T-helper 2 cell treated with Interferon-gamma antibody and Interleukin-4, amounts not matched to agents 100 ng/mL and 5 ng/mL, for 36 hours (primary cell): ENCODE measurements at regions not wholly inside any gene's neighbourhood (a gene's known extent, or its start where the extent isn't known, plus 50 kb on each side); places are given as distances from the start of the nearest gene placed in this dataset.
"Not testable (repeated sequence)": the region's sequence is repeated elsewhere in the genome, so short reads cannot be mapped to it uniquely, and the experiment has no call there.

Source experiments
- intact Hi-C: fragments of 100-400 bp; cut with micrococcal nuclease; formaldehyde crosslinking; loops from one replicate; pipeline ENCODE4 v1.15.1; 2023

DNA sequence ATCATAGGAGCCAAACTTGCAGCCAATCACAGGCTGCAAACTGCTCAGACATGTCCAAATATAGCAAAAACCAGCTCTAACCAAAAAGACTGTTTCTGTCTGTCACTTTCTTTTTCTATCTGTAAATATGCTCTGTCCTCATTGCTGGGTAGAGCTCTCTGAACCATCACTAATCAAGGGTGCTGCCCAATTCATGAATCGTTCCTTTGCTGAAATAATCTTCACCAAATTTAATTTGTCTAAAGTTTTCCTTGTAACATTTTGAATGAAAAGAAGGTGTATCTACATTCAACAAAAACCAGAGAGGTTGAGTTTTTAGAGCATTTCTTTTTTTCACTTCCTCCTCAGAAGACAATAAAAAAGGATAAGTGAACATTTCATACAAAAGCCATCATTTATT lies 1221.7 kb upstream of the ADGRL2 start:
- intact Hi-C loops, result no loop called here

DNA sequence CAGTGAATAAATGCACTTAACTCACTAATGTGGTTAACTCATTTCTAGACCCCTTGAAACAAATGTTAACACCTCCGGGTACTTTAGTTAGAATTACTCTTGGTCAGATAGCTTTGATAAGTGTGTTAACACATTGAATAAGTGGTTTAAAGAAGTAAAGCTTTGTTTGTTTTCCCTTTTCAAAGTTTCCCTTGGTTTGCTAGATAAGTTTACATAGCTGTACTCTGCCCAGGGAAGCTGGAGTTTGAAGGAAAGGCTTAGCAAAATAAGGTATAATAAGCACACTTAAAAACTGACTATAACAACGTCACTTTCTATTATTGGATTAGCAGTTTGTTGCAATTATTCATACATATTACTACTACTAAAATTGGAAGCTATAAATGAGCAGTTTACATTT lies 1233.9 kb upstream of the ADGRL2 start:
- intact Hi-C loops, result no loop called here

DNA sequence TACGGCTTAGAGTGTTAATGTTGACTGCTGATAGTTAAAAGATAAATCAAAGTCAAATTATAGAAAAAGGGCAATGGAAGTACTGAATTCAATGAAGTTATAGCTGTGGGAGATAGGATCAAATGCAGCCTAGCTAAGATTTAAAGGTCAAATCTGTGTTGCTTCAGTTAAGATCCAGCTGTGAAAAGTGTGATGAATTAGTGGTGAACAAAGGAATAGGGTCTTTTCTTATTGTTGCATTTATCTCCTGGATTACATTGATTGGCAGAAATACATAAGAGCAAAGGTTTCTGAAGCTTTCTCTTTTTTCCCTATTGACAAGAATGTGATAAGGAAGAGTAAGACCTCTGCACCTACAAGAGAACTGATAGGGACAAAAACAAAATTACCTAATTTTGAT lies 1234.6 kb upstream of the ADGRL2 start:
- intact Hi-C loops, result no loop called here

DNA sequence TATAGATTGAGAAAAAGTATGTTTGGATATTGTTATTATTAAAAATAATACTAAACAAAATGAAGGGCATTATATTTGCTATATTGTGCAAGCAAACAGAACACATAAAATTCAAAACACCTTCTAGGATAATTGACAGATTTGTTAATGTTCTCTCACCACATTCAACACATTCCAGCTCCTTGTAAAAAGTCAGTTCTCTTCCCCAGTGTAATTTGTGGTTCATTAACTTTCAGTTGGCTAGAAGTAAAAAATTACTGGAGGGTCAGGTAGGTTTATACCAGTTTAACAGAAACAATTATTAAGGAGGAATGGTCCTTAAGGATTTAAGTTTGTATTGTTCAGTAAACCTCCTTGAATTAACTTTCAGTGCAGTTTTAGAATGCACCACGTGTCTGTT lies 1235.3 kb upstream of the ADGRL2 start:
- intact Hi-C loops, result no loop called here

DNA sequence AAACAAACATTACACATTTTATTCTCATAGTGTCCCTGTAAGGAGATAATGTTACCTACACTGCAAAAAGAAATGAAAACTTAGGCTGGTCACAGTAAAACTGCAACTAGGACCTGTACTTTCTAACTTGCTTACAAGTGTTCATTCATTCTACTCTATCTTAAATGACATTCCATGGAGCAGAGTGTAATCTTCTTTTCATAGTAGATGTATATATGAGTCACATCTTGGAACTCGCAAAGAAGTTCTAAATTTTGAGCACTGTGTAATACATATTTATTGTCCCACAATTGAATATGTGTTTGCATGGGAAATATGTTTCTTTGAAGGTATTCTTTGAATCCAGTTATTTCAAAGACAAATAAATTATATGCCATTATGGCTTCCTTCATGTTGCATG lies 1258.5 kb upstream of the ADGRL2 start:
- intact Hi-C loops, result no loop called here

DNA sequence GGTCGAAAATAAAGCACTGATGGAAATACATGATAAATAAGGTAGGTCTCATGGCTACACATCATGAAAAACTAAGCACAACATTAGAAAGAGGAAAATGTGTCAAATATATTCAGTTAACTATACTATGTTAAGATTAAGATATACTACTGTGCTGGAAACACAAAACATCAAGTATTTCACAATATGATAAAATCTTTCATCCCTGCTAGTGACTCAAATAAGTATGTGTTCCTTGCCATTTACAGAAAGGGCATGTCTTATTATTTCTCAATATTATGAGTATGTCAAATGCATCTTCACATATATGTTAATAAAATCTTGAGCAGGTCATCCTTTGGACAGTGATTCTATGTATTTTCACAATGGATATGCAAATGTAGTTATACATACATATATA lies 1260.1 kb upstream of the ADGRL2 start:
- intact Hi-C loops, result no loop called here

DNA sequence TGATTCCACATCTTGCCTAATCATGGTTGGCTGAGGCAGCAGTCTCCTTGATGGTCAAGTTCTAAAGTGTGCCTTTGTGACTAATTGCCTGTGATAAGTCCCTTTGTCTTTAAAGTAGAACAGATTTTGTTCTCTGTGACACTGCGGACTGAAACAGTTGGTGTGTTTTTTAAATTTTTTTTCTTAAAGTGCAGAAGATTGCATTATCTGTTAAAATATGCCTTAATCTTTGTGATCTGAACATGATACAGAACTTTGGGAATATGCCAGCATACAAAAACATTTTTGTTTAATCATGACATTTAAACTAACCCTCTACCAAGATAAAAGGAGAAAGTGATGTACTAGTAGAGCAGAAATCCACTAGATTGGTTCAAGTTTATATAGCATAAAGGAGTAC lies 1260.6 kb upstream of the ADGRL2 start:
- intact Hi-C loops, result no loop called here

DNA sequence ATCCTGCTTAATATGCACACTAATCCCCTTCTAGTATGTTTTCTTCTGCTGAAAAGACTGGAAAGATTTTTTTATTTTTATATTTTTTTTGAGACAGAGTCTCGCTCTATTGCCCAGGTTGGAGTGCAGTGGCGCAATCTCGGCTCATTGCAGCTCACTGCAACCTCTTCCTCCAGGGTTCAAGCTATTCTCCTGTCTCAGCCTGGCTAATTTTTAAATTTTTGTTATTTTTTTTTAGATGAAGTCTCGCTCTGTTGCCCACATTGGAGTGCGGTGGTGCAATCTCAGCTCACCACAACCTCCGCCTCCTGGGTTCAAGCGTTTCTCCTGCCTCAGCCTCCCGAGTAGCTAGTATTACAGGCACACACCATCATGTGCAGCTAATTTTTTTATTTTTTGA lies 1261.4 kb upstream of the ADGRL2 start:
- intact Hi-C loops, result not testable (repeated sequence)

DNA sequence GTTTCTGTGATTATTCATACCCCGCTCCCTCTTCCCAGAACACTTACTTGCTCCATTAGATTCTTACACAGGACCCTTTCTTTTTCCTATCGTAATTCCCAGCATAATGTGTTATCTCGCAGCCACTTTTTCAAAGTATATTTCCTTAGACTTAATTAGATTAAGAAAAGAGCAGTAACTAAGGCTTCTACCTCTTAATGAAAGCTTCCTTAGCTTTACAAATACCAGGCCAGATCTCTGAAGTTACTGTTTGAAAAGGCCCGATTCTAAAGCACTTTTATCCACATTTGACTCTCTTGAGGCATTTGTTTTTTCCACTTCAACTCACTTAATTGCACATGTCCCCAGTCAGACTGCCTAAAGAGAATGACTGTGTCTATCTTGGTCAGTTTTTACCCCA lies 1264.3 kb upstream of the ADGRL2 start:
- intact Hi-C loops, result no loop called here

DNA sequence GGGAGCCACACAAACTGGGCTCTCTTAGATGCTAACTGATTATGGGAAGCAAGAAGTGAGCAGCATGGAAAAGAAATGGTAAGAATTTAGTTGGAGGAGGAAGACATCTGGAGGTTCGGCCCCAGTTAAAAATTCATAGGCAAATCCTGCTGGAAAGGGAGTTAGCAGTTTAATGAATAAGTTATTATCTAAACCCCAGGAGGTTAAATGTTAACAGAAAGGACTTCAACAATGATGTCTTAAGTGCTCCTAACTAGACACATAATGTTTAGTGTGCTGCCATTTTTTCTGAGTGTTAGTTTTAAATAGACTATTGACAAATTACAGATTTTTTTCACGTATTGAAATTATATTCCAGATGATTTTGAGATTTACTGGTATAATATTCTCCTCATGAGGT lies 1265.3 kb upstream of the ADGRL2 start:
- intact Hi-C loops, result no loop called here

DNA sequence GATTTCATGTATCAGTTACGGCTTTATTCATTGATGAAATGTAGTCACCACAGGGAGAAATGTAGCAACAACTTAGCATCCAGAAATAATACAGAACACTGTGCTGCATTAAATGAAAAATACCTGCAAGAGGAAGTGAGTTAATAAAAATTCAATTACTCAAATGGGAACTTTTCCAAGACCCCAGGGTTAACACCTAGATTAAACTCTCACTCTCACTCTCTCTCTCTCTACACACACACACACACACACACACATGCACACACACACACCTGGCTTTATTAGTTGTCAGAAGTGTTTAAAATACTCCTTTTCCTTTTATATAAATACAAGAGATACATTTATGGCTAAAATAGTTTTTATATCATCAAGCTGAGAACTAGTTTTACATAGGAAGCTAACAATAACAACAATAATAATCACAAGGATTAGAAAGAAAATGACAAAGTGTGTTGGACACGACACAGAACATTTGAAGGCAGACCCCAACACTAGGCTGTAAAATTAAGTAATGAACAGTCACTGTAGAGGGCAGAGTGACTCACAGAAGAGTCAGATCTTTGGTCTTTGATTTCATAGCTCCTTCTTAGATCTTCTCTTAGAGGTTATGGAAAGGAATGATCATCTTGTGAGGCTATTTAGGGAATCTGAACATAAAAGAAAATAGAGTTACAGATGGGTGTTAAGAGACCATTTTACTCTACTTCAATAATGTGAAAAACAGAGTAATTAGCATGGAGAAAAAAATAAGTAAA lies 1266.0 kb upstream of the ADGRL2 start:
- intact Hi-C loops, result no loop called here

DNA sequence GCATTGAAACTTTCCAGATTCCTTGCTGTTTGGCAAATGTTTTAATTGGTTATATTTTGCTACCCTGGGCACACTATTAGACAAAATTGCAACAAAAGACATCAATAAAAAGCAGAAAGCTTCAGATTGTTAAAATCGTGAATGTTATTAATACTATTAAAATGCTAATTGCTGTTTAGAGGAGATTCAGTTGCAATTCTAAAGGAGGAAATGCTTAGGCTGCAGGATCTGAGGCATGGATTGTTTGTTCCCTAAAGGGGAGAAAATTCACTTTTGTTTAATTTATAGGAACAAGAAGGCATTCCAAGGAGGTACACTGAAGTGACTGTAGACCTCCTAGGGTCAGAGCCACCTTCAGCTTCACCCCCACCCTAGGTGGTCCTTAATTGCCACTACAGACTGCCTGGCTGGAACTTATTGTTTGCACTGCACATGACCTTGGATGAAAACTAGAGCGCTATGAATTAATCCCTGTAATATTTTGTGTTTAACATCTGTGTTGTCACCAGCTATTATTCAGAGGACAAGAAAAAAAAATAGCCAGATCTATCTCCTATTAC lies 1266.9 kb upstream of the ADGRL2 start:
- intact Hi-C loops, result no loop called here

DNA sequence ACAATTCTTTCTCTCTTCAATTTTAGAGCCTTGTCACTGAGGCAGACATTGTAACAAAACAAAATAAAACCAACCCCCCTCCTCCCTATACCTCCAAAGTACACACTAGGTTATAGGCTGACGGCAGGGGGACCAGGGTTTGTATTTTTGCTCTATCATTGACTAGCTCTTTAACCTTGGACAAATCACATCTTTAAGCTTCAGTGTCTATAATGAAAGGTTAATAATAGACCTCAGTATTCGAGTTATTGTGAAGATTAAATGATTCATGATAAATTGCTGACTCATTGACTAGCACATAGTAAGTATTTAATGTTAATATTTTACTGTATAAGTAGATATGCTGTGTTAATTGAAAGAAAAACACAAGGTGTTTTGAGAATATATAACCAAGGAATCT lies 1267.6 kb upstream of the ADGRL2 start:
- intact Hi-C loops, result no loop called here

DNA sequence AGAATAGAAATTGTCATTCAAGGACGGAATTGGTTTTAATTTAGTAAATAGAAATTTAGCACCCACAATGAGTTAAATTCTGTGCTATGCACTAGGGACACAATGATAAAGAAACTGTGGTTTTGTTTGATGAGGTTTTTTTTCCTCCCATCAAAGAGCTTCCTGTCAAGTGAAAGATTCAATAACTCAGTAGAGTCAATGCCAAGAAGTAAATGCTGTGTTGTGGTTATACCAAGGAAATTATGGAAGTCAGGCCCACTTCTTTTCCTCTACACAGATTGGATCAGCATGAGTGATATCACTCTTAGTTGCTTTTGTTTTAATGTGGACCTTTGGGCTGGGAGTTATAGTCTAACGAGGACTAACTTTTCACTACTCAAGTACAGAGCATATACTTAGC lies 1269.6 kb upstream of the ADGRL2 start:
- intact Hi-C loops, result no loop called here

DNA sequence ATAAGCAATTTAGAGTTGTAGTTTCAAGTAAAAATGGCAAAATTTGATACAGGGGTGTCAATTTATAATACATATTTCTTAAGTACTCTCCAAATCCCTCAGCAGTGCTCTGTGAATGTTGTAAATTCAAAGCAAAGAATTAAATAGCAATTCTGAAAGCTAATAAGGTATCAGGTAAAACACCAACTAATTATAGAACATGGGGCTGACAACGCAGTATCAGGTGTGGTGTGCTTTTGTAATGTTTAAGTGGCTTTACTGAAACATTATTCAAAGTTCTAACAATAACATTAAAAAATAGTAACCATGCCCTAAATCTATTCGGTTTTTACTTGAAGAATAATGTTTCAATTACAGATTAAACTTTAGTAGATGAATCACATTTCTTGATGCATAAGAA lies 1271.2 kb upstream of the ADGRL2 start:
- intact Hi-C loops, result no loop called here

DNA sequence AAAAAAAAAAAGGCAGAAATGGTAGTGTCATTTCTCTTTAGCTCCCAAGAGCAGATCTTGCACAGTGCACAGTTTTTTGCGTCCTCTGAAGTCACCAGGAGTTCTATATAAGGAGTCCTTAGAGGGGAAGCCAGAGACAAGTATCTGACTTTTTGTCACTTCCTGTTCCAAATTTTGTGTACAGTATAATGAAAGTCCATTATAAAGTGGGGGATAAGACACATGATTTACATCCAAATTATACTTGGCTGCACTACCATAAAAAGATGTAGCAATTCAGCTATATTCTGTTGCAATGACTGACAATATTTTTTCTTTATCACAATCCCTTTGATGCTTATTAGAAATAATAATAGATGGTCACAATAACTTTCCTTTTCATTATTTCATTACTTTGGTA lies 1276.9 kb upstream of the ADGRL2 start:
- intact Hi-C loops, result no loop called here

DNA sequence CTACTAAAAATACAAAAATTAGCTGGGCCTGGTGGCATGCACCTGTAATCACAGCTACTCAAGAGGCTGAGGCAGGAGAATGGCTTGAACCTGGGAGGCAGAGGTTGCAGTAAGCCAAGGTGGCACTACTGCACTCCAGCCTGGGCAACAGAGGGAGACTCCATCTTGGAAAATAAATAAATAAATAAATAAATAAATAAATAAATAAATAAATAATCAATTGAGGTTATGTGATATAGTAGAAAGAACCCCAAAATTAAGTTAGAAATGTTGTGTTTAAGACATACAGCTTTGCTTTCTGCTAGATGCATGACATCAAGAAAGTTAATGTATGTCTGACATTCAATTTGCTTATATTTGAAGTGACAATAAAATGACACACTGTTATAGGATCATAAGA lies 1277.7 kb upstream of the ADGRL2 start:
- intact Hi-C loops, result not testable (repeated sequence)

DNA sequence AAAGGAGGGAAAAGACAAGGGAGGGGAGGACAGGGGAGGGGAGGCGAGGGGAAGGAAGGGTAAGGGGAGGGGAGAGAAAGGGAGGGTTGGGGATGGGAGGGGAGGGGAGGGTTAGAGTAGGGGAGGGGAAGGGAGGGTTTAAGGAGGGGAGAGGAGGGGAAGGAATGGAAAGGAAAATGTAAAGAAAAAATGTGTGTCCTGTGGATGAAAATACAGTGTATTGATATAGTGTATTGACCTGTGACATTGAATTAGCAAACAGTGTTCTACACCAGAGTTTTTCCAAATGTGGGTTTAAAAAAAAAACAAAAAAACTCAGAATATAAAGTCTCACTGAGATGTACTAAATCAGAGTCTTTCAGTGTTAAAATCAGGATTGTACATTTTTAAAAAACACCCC lies 1279.8 kb upstream of the ADGRL2 start:
- intact Hi-C loops, result no loop called here

DNA sequence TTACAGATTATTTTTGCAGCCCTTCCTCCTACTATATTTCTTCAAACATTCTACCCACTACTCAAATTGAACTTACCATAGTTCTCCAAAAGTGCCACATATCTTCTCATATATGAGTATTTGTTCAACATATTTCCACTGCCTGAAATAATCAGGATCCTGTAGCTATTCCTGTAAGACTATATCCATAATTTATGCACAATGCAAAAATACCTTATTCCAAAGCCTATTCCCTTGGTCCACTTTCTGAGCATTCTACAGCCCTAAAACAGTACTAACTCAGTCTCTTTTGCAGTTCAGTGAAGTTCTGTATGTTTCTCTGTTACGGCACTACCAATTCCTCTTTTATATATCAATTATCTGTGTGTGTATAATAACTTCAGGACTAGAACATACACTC lies 1283.7 kb upstream of the ADGRL2 start:
- intact Hi-C loops, result no loop called here

DNA sequence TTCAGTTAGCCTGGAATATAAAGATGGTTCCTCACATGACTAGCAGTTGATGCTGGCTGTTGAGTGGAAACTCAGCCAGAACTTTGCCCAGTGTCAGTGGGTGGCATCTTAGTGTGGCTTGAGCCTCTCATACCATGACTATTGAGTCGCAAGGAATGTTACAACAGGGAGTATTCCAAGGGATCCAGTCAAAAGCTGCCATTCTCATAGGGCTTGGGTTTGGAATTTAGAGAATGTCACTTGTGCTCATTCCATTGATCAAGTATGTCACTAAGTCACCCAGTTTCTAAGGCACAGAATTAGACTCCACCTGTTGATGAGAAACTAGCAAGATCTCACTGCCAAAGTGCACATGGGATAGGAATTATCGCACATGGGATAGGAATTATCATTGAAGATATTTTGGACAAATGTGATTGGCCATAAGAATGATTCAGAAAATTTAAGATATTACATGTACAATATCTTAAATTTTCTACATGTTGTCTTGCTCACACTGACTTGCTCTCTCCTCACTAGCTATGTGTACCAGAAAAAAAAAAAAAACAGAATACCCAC lies 1290.7 kb upstream of the ADGRL2 start:
- intact Hi-C loops, result no loop called here

DNA sequence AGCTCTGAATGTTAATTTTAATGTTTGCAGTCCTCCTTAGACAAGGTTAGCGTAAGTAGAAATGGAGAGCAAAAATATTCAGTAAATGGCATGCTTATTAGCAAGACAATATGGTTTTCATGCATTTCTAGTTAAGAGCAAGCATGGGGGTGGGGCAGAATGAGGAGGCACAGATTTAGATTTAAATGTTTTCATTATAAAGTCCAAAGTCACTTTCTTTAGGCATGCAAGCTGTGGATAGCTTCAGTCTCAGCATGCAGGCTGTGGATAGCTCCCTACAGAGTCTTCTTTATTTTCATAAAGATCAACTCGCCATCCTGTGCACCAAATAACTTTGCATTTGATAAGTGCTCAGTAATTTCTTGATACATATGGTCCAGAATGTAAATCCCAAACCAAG lies 1294.5 kb upstream of the ADGRL2 start:
- intact Hi-C loops, result no loop called here

DNA sequence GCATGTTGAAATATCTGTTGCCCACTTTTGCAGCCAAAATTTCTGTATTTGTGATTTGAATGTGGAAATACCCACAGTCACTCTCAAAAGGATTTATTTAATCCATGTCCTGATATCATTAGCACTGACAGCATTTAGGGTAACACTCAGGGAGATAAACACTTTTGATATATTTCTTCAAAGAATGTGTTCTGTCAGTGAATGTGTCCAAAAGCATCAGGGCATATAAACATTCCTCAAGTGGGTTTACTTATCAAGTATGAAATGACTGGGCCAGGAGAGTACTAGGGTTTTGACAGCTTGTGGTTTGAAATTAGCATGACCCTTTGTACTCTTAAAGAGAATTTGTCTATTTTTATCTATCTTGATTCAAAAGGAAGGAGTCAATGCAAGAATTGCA lies 1302.1 kb upstream of the ADGRL2 start:
- intact Hi-C loops, result no loop called here

DNA sequence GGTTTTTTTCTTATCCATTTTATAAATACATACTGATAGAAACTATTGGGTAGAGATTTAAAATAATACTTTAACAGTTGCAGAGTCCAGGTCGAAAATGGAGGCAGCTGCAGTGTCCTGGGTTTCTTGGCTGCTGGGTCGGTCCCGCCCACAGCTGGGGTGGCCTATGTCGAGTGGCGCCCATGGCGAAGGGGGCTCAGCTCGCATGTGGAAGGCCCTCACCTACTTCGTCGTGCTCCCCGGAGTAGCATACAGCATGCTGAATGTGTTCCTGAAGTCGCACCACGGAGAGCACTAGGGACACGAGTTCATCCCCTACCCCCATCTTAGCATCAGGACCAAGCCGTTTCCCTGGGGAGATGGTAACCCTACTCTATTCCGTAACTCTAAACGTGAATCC lies 1304.9 kb upstream of the ADGRL2 start:
- intact Hi-C loops, result no loop called here
